Caco-2 (cell line): ENCODE measurements at regions not wholly inside any gene's neighbourhood (a gene's known extent, or its start where the extent isn't known, plus 50 kb on each side); places are given as distances from the start of the nearest gene placed in this dataset.

Source experiments
- BruUV-seq: library from RNA; stranded (reverse); fragments of 400-500 nt; replicated peaks from 2 replicates; lab custom pipeline; 2021; lab: Mats Ljungman, UMichigan
- CTCF ChIA-PET: fragments of 300-600 bp; sonication (Branson Sonifier 250); formaldehyde crosslinking; loops from one replicate; lab custom pipeline; 2022; ENCODE audit warnings: antibody characterized with exemption; lab: Charles Lee
- POLR2A ChIA-PET: fragments of 300-600 bp; sonication (Branson Sonifier 250); formaldehyde crosslinking; loops from one replicate; lab custom pipeline; 2022; ENCODE audit warnings: antibody characterized with exemption; lab: Charles Lee
- DNase-seq, 2 experiments: peaks; one replicate each; pipeline versions ENCODE4 v3.0.0 to v3.0.0-alpha.2; 2020 to 2022
- H3K27me3 ChIP-seq: replicated peaks from 2 replicates; pipeline ENCODE4 v1.6.0; 2011; ENCODE audit warnings: low read length; ENCODE audit not compliant: control insufficient read depth, insufficient read depth
- H3K36me3 ChIP-seq: 2 replicates; pipeline ENCODE4 v1.5.1; 2011; ENCODE audit warnings: low read length; ENCODE audit not compliant: control insufficient read depth, insufficient read depth
- H3K4me1 ChIP-seq: fragments of 250-450 bp; sonication (Bioruptor Pico); 2 replicates; pipeline ENCODE4 v1.5.1; 2020; ENCODE audit warnings: mild to moderate bottlenecking
- H3K4me3 ChIP-seq: 2 replicates; pipeline ENCODE4 v1.5.1; 2011; ENCODE audit warnings: low read depth, mild to moderate bottlenecking, control low read depth, low read length
- H3K9me3 ChIP-seq: fragments of 250-450 bp; sonication (Bioruptor Pico); 2 replicates; pipeline ENCODE4 v1.5.1; 2020; ENCODE audit warnings: mild to moderate bottlenecking, moderate library complexity
- H3K27ac Mint-ChIP-seq: one replicate; pipeline ENCODE4 v1.8.0; 2022; ENCODE audit warnings: mixed read lengths; ENCODE audit not compliant: unreplicated experiment
- H3K27me3 Mint-ChIP-seq: one replicate; pipeline ENCODE4 v1.8.0; 2022; ENCODE audit warnings: mixed read lengths; ENCODE audit not compliant: insufficient read depth, unreplicated experiment
- H3K36me3 Mint-ChIP-seq: one replicate; pipeline ENCODE4 v1.8.0; 2022; ENCODE audit warnings: mild to moderate bottlenecking, mixed read lengths; ENCODE audit not compliant: insufficient read depth, unreplicated experiment
- H3K4me1 Mint-ChIP-seq: one replicate; pipeline ENCODE4 v1.8.0; 2022; ENCODE audit warnings: low read depth, mixed read lengths; ENCODE audit not compliant: unreplicated experiment
- H3K4me3 Mint-ChIP-seq: one replicate; pipeline ENCODE4 v1.8.0; 2022; ENCODE audit warnings: mild to moderate bottlenecking, moderate library complexity, mixed read lengths; ENCODE audit not compliant: unreplicated experiment
- H3K9me3 Mint-ChIP-seq: one replicate; pipeline ENCODE4 v1.8.0; 2022; ENCODE audit warnings: mixed read lengths; ENCODE audit not compliant: unreplicated experiment
- CTCF ChIP-seq, 2 experiments: fragments of 200-600 bp in 1 of 2; IDR thresholded peaks; 1 replicate in 1 of 2; 2 replicates in 1 of 2; pipeline versions ENCODE4 v1.5.1 to v1.8.0; 2011 to 2022; ENCODE audit warnings: antibody characterized with exemption in 1 of 2, control low read depth in 1 of 2, inconsistent platforms in 1 of 2, low read depth in 1 of 2, low read length in 1 of 2, mild to moderate bottlenecking in 1 of 2, moderate library complexity in 1 of 2; ENCODE audit not compliant: insufficient read depth in 1 of 2, severe bottlenecking in 1 of 2, unreplicated experiment in 1 of 2
- intact Hi-C: fragments of 100-400 bp; cut with micrococcal nuclease; formaldehyde crosslinking; loops from one replicate; pipeline ENCODE4 v1.10.0; 2022; ENCODE audit not compliant: unreplicated experiment

GRCh38 chr4:110352670-110353442 is 123.1 kb upstream of the ENPEP start:
- BruUV-seq = no TSS peak
- intact Hi-C loops = no loop called here
- Histone ChIP-seq H3K4me1 (no peaks in the 10 kb centered on the region), H3K27me3 (no peaks in the 10 kb centered on the region; the same call in 1 of the 2 replicates), H3K9me3 (no peaks in the 10 kb centered on the region), H3K36me3 (no peaks in the 10 kb centered on the region), H3K4me3 (no peak overlapping the region)
- no peaks in the 10 kb centered on the region for H3K4me1 Mint-ChIP-seq
- H3K4me3 Mint-ChIP-seq = no peak overlapping the region
- no peak for DNase-seq
- CTCF ChIA-PET = interaction anchor here (1.0 kb wide), 1 partner anchor 8 kb away, joined by 4 read pairs; no protein-coding TSS in a partner anchor
- no peaks in the 10 kb centered on the region for H3K9me3 Mint-ChIP-seq
- POLR2A ChIA-PET = no interaction called here
- TF ChIP-seq CTCF (IDR thresholded peaks at IDR 0.05; ENCODE audit: insufficient read depth in 1 of 2, low read depth in 1 of 2, low read length in 1 of 2, severe bottlenecking in 1 of 2, unreplicated experiment in 1 of 2) = no peak
- no peaks in the 10 kb centered on the region for H3K36me3 Mint-ChIP-seq
- no peak overlapping the region for H3K27ac Mint-ChIP-seq
- peaks cover 19% of the 10 kb centered on the region for H3K27me3 Mint-ChIP-seq

- no peak for TF ChIP-seq CTCF (IDR thresholded peaks at IDR 0.05; ENCODE audit: insufficient read depth in 1 of 2, low read depth in 1 of 2, low read length in 1 of 2, severe bottlenecking in 1 of 2, unreplicated experiment in 1 of 2)
- BruUV-seq = no TSS peak
- intact Hi-C loops = no loop called here
- ChIA-PET POLR2A (no interaction called here), CTCF (no interaction called here)
- H3K36me3 ChIP-seq = no peaks in the 10 kb centered on the region
- Mint-ChIP-seq H3K9me3 (no peaks in the 10 kb centered on the region), H3K36me3 (no peaks in the 10 kb centered on the region), H3K27me3 (peaks cover 21% of the 10 kb centered on the region), H3K27ac (no peak overlapping the region), H3K4me3 (no peak overlapping the region), H3K4me1 (no peaks in the 10 kb centered on the region)
- no peaks in the 10 kb centered on the region for H3K4me1 ChIP-seq
- no peaks in the 10 kb centered on the region for H3K27me3 ChIP-seq
- no peak overlapping the region for H3K4me3 ChIP-seq
- H3K9me3 ChIP-seq = no peaks in the 10 kb centered on the region
- no peak for DNase-seq
Observed at GRCh38 chr4:110348711-110349383, 127.1 kb upstream of the ENPEP start.

DNA sequence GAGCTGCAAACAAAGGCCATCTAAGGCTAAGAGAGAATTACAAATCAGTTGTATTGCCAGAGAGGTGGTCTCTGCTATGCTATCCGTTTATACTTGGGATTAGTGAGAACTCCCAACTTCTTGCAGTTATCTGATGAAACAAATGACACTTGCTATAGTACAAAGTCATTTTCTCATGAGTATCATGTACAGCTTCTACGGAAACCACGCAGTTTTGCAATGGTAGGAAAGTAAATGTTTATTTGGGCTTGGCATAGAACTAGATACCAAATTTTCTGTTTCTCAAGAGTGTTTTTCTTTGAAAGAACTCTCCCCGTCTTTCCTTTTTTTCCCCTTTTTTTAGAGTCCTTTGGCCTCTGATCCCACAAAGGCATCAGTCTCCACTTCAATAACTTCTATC is 128.2 kb upstream of the ENPEP start:
- TF ChIP-seq CTCF (IDR thresholded peaks at IDR 0.05; ENCODE audit: insufficient read depth in 1 of 2, low read depth in 1 of 2, low read length in 1 of 2, severe bottlenecking in 1 of 2, unreplicated experiment in 1 of 2) = no peak
- no peaks in the 10 kb centered on the region for H3K4me1 ChIP-seq
- H3K36me3 ChIP-seq = no peaks in the 10 kb centered on the region
- no peaks in the 10 kb centered on the region for H3K9me3 Mint-ChIP-seq
- ChIA-PET CTCF (no interaction called here), POLR2A (no interaction called here)
- no peak for DNase-seq
- intact Hi-C loops = no loop called here
- peaks cover 14% of the 10 kb centered on the region for H3K27me3 Mint-ChIP-seq
- H3K4me1 Mint-ChIP-seq = no peaks in the 10 kb centered on the region
- no peak overlapping the region for H3K4me3 Mint-ChIP-seq
- no peak overlapping the region for H3K27ac Mint-ChIP-seq
- H3K9me3 ChIP-seq = no peaks in the 10 kb centered on the region
- no peaks in the 10 kb centered on the region for H3K27me3 ChIP-seq
- BruUV-seq = no TSS peak
- H3K36me3 Mint-ChIP-seq = no peaks in the 10 kb centered on the region
- H3K4me3 ChIP-seq = no peak overlapping the region
